IMR-90 (cell line): ENCODE measurements at regions not wholly inside any gene's neighbourhood (a gene's known extent, or its start where the extent isn't known, plus 50 kb on each side); places are given as distances from the start of the nearest gene placed in this dataset.

Experiments used
- ATAC-seq: fragments of 200-7000 bp; cut with Tn5 transposase; 2 replicates; pipeline ENCODE4 v1.9.1; 2020; ENCODE audit warnings: low read depth, mild to moderate bottlenecking, moderate library complexity
- BruUV-seq: library from RNA; stranded (reverse); fragments of 400-500 nt; replicated peaks from 2 replicates; lab custom pipeline; 2021; lab: Mats Ljungman, UMichigan
- CTCF ChIA-PET: fragments of 300-600 bp; formaldehyde crosslinking; extraction: SDS; loops from one replicate; lab custom pipeline; 2021; ENCODE audit warnings: antibody characterized with exemption; lab: Yijun Ruan, JAX
- POLR2A ChIA-PET: fragments of 300-600 bp; sonication (Branson Sonifier 250); formaldehyde crosslinking; loops from one replicate; lab custom pipeline; 2022; ENCODE audit warnings: antibody characterized with exemption; ENCODE audit not compliant: unreplicated experiment; lab: Charles Lee
- DNase-seq: peaks from one replicate; pipeline ENCODE4 v3.0.0; 2013
- H2AFZ ChIP-seq: replicated peaks from 2 replicates; pipeline ENCODE3; 2013; ENCODE audit warnings: low read length, mild to moderate bottlenecking; ENCODE audit not compliant: poor library complexity
- H2AK5ac ChIP-seq: 2 replicates; pipeline ENCODE4 v1.6.1; 2013; ENCODE audit warnings: low read depth, low read length, inconsistent platforms
- H2AK9ac ChIP-seq: replicated peaks from 2 replicates; pipeline ENCODE3; 2013; ENCODE audit warnings: mild to moderate bottlenecking, low read depth, low read length, moderate library complexity; ENCODE audit not compliant: poor library complexity
- H2BK120ac ChIP-seq: 2 replicates; pipeline ENCODE4 v1.6.1; 2013; ENCODE audit warnings: low read depth, low read length, inconsistent platforms
- H2BK15ac ChIP-seq: 3 replicates; pipeline ENCODE4 v1.6.1; 2013; ENCODE audit warnings: low read depth, low read length, inconsistent platforms
- H2BK20ac ChIP-seq: 2 replicates; pipeline ENCODE4 v1.6.1; 2013; ENCODE audit warnings: low read depth, mild to moderate bottlenecking, inconsistent platforms, low read length, moderate library complexity
- H2BK5ac ChIP-seq: 2 replicates; pipeline ENCODE4 v1.6.1; 2013; ENCODE audit warnings: mild to moderate bottlenecking, low read depth, low read length, inconsistent platforms; ENCODE audit not compliant: poor library complexity, severe bottlenecking
- H3K14ac ChIP-seq: replicated peaks from 2 replicates; pipeline ENCODE4 v1.6.1; 2013; ENCODE audit warnings: low read depth, low read length, inconsistent platforms
- H3K18ac ChIP-seq: 2 replicates; pipeline ENCODE4 v1.6.1; 2013; ENCODE audit warnings: low read depth, low read length, control low read depth
- H3K23ac ChIP-seq: 2 replicates; pipeline ENCODE4 v1.6.1; 2013; ENCODE audit warnings: low read depth, low read length, inconsistent platforms
- H3K27ac ChIP-seq: 2 replicates; pipeline ENCODE4 v1.5.1; 2013; ENCODE audit warnings: mild to moderate bottlenecking, control low read depth, low read length; ENCODE audit not compliant: insufficient read depth
- H3K27me3 ChIP-seq: 2 replicates; pipeline ENCODE4 v1.6.1; 2013; ENCODE audit warnings: low read length; ENCODE audit not compliant: control insufficient read depth, insufficient read depth
- H3K36me3 ChIP-seq: 2 replicates; pipeline ENCODE4 v1.6.1; 2013; ENCODE audit warnings: low read length, mixed read lengths; ENCODE audit not compliant: control insufficient read depth, insufficient read depth
- H3K4ac ChIP-seq: 2 replicates; pipeline ENCODE4 v1.6.1; 2013; ENCODE audit warnings: low read depth, low read length, inconsistent platforms
- H3K4me1 ChIP-seq: 2 replicates; pipeline ENCODE4 v1.6.1; 2013; ENCODE audit warnings: low read length, mixed read lengths; ENCODE audit not compliant: control insufficient read depth, insufficient read depth
- H3K4me2 ChIP-seq: 2 replicates; pipeline ENCODE4 v1.6.1; 2013; ENCODE audit warnings: low read depth, mild to moderate bottlenecking, control low read depth, low read length, moderate library complexity
- H3K4me3 ChIP-seq: 2 replicates; pipeline ENCODE4 v1.5.1; 2013; ENCODE audit warnings: low read depth, mild to moderate bottlenecking, control low read depth, low read length, moderate library complexity; ENCODE audit not compliant: insufficient read depth
- H3K56ac ChIP-seq: 2 replicates; pipeline ENCODE4 v1.6.1; 2013; ENCODE audit warnings: low read length, inconsistent platforms; ENCODE audit not compliant: insufficient read depth; ENCODE audit errors: extremely low read depth
- H3K79me1 ChIP-seq, 2 experiments: 2 replicates each; pipeline ENCODE4 v1.6.1; 2013; ENCODE audit warnings: low read length in 2 of 2, inconsistent platforms in 1 of 2, low read depth in 1 of 2
- H3K9ac ChIP-seq: 2 replicates; pipeline ENCODE4 v1.6.1; 2013; ENCODE audit warnings: low read depth, low read length, control low read depth
- H3K9me1 ChIP-seq: 2 replicates; pipeline ENCODE4 v1.6.1; 2013; ENCODE audit warnings: low read length, inconsistent platforms; ENCODE audit not compliant: insufficient read depth
- H3K9me3 ChIP-seq: 2 replicates; pipeline ENCODE4 v1.6.1; 2013; ENCODE audit warnings: low read length; ENCODE audit not compliant: control insufficient read depth, insufficient read depth
- H4K20me1 ChIP-seq: 2 replicates; pipeline ENCODE4 v1.6.1; 2013; ENCODE audit warnings: low read length, inconsistent platforms; ENCODE audit not compliant: insufficient read depth
- H4K5ac ChIP-seq: 2 replicates; pipeline ENCODE4 v1.6.1; 2013; ENCODE audit warnings: mild to moderate bottlenecking, low read depth, low read length, control low read depth
- H4K8ac ChIP-seq, 2 experiments: 2 replicates each; pipeline ENCODE4 v1.6.1; 2013; ENCODE audit warnings: low read depth in 2 of 2, low read length in 2 of 2, control low read depth in 1 of 2, inconsistent platforms in 1 of 2
- H4K91ac ChIP-seq: 2 replicates; pipeline ENCODE4 v1.6.1; 2013; ENCODE audit warnings: low read depth, low read length, inconsistent platforms; ENCODE audit not compliant: insufficient read depth
- CEBPB ChIP-seq: IDR thresholded peaks from 2 replicates; pipeline ENCODE4 v1.6.1; 2012; ENCODE audit warnings: low read depth, low read length, improper control_type of control experiment
- CHD1 ChIP-seq: IDR thresholded peaks from 2 replicates; pipeline ENCODE4 v1.6.1; 2012; ENCODE audit warnings: low read depth, low read length, improper control_type of control experiment
- FOS ChIP-seq: fragments of 150-350 bp; IDR thresholded peaks from 2 replicates; pipeline ENCODE4 v1.6.1; 2016; ENCODE audit warnings: low read depth, low read length
- MAFK ChIP-seq: IDR thresholded peaks from 2 replicates; pipeline ENCODE4 v1.6.1; 2012; ENCODE audit warnings: low read depth, low read length, improper control_type of control experiment
- MAZ ChIP-seq: IDR thresholded peaks from 2 replicates; pipeline ENCODE4 v1.6.1; 2012; ENCODE audit warnings: low read depth, mild to moderate bottlenecking, low read length, improper control_type of control experiment, moderate library complexity, borderline replicate concordance
- MXI1 ChIP-seq: IDR thresholded peaks from 2 replicates; pipeline ENCODE4 v1.6.1; 2012; ENCODE audit warnings: low read depth, mild to moderate bottlenecking, low read length, moderate library complexity, borderline replicate concordance
- NFE2L2 ChIP-seq: fragments of 150-350 bp; IDR thresholded peaks from 2 replicates; pipeline ENCODE4 v1.6.1; 2016; ENCODE audit warnings: low read depth, mild to moderate bottlenecking, low read length
- RCOR1 ChIP-seq: IDR thresholded peaks from 2 replicates; pipeline ENCODE4 v1.6.1; 2012; ENCODE audit warnings: mild to moderate bottlenecking, low read length, improper control_type of control experiment; ENCODE audit not compliant: insufficient replicate concordance
- RFX5 ChIP-seq: IDR thresholded peaks from 2 replicates; pipeline ENCODE4 v1.8.0; 2012; ENCODE audit warnings: low read depth, mild to moderate bottlenecking, low read length, moderate library complexity
- WGBS, 2 experiments: methylation state at CpG; one replicate each; pipeline versions ENCODE4 v1.1.5 to v1.1.7; 2013; ENCODE audit warnings: missing lambda C conversion rate in 2 of 2; ENCODE audit not compliant: insufficient read length in 1 of 2; ENCODE audit errors: extremely low coverage in 2 of 2; 5-methylcytosine and 5-hydroxymethylcytosine counted together
- dilution Hi-C: fragments of 300-500 bp; cut with HindIII; formaldehyde crosslinking; loops from one replicate; pipeline ENCODE4 v1.14.3; 2018; ENCODE audit warnings: low sequenced_read_pairs; ENCODE audit not compliant: unreplicated experiment
- in situ Hi-C: fragments of 300-500 bp; cut with MboI; formaldehyde crosslinking; loops from 3 replicates; pipeline ENCODE4 v1.14.3; 2019; ENCODE audit warnings: low sequenced_read_pairs, inconsistent platforms, mixed read lengths
- intact Hi-C: fragments of 100-400 bp; cut with micrococcal nuclease; formaldehyde crosslinking; loops from 2 replicates; pipeline ENCODE4 v1.10.0; 2022
- TF ChIP-seq, protein P1 (sequence below): fragments of 150-350 bp; IDR thresholded peaks from 2 replicates; pipeline ENCODE4 v1.6.1; 2016; ENCODE audit warnings: low read depth, mild to moderate bottlenecking, low read length, moderate library complexity, borderline replicate concordance
- TF ChIP-seq, protein P2 (sequence below): fragments of 150-350 bp; IDR thresholded peaks from 2 replicates; pipeline ENCODE4 v1.6.1; 2017; ENCODE audit warnings: mild to moderate bottlenecking, antibody characterized with exemption, low read length, low read depth
- TF ChIP-seq, protein P3 (sequence below): conservative IDR thresholded peaks from 2 replicates; pipeline ENCODE4 v1.5.1; 2012; ENCODE audit warnings: mild to moderate bottlenecking, low read depth, low read length, improper control_type of control experiment

DNA sequence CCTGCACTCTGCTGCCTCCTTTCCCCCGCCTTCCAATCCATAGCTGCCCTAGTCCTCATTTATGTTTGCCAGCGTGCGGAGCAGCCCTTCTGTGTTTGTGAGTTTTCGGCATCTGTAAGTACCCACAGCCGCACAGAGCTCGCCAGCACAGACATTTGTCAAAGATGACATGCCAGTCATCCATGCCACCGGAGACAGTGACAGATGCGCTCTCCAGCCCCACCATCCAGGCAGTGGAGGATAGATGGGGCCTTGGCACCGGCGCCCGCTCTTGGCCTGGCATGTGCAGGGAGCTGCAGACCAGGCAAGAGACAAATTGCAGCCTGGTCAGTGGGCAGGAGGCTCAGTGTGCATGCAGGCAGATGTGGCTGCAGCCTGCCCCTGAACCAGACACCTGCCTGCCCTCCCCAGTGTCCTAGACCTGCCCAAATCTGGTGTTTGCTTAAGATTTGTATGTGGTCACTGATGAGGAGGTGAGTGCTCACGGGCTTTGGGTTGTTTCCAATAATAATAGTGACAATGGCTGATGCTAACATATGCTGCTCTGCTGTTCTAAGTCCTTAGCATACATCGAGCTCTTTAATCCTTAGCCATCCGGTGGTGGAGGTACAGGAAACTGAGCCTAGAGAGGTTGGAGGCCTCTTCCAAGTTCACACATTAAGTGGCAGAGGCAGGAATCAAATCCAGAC lies 78.1 kb downstream of the UNC5CL start:
- Histone ChIP-seq H2BK120ac (peak overlapping the region; percentile 84), H2AFZ (peak overlapping the region; percentile 48), H2AK9ac (peak overlapping the region; percentile 11), H3K23ac (no peak overlapping the region), H3K9ac (no peak overlapping the region), H3K56ac (no peak overlapping the region), H2BK5ac (peak overlapping the region; percentile 35), H3K14ac (no peak overlapping the region), H2BK20ac (peak overlapping the region; percentile 89), H3K36me3 (no peaks in the 10 kb centered on the region), H3K27ac (no peak overlapping the region), H3K9me3 (no peaks in the 10 kb centered on the region), H4K91ac (peak overlapping the region; percentile 50), H2AK5ac (peak overlapping the region; percentile 47; the same call in 1 of the 2 replicates), H3K4me2 (no peak overlapping the region), H2BK15ac (peak overlapping the region; percentile 88; the same call in 2 of the 3 replicates), H3K18ac (no peak overlapping the region), H3K9me1 (peaks cover 35% of the 10 kb centered on the region), H4K20me1 (no peaks in the 10 kb centered on the region), H3K4me3 (no peak overlapping the region), H3K4me1 (peaks cover 11% of the 10 kb centered on the region), H3K79me1 (no peaks in the 10 kb centered on the region), H3K4ac (peak overlapping the region; percentile 82), H4K5ac (no peak overlapping the region), H4K8ac (no peak overlapping the region), H3K27me3 (no peaks in the 10 kb centered on the region)
- intact Hi-C loops: no loop called here
- CTCF ChIA-PET: no interaction called here
- dilution Hi-C loops: no loop called here
- TF ChIP-seq RCOR1 (no peak), MAFK (no peak), FOS (no peak), RFX5 (no peak), CHD1 (no peak), NFE2L2 (no peak), MAZ (no peak), MXI1 (no peak), CEBPB (no peak)
- TF ChIP-seq, protein P1, sequence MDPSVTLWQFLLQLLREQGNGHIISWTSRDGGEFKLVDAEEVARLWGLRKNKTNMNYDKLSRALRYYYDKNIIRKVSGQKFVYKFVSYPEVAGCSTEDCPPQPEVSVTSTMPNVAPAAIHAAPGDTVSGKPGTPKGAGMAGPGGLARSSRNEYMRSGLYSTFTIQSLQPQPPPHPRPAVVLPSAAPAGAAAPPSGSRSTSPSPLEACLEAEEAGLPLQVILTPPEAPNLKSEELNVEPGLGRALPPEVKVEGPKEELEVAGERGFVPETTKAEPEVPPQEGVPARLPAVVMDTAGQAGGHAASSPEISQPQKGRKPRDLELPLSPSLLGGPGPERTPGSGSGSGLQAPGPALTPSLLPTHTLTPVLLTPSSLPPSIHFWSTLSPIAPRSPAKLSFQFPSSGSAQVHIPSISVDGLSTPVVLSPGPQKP: no peak
- TF ChIP-seq, protein P2, sequence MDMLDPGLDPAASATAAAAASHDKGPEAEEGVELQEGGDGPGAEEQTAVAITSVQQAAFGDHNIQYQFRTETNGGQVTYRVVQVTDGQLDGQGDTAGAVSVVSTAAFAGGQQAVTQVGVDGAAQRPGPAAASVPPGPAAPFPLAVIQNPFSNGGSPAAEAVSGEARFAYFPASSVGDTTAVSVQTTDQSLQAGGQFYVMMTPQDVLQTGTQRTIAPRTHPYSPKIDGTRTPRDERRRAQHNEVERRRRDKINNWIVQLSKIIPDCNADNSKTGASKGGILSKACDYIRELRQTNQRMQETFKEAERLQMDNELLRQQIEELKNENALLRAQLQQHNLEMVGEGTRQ: no peak
- TF ChIP-seq, protein P3, sequence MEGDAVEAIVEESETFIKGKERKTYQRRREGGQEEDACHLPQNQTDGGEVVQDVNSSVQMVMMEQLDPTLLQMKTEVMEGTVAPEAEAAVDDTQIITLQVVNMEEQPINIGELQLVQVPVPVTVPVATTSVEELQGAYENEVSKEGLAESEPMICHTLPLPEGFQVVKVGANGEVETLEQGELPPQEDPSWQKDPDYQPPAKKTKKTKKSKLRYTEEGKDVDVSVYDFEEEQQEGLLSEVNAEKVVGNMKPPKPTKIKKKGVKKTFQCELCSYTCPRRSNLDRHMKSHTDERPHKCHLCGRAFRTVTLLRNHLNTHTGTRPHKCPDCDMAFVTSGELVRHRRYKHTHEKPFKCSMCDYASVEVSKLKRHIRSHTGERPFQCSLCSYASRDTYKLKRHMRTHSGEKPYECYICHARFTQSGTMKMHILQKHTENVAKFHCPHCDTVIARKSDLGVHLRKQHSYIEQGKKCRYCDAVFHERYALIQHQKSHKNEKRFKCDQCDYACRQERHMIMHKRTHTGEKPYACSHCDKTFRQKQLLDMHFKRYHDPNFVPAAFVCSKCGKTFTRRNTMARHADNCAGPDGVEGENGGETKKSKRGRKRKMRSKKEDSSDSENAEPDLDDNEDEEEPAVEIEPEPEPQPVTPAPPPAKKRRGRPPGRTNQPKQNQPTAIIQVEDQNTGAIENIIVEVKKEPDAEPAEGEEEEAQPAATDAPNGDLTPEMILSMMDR: no peak
- POLR2A ChIA-PET: no interaction called here
- ATAC-seq (no peak), DNase-seq (peak; percentile 23)
- no TSS peak for BruUV-seq
- WGBS, 2 experiments: 10% methylated on average over 1 of the region's 14 CpGs; no CpG with 5 or more reads in 1 of the 2 experiments
- in situ Hi-C loops: no loop called here
